HUES64 (cell line): ENCODE measurements at regions not wholly inside any gene's neighbourhood (a gene's known extent, or its start where the extent isn't known, plus 50 kb on each side); places are given as distances from the start of the nearest gene placed in this dataset.

ENCODE experiments used
- H3K27ac ChIP-seq: 2 replicates; pipeline ENCODE4 v1.7.0; 2013; ENCODE audit warnings: low read depth, low read length, inconsistent platforms
- H3K27me3 ChIP-seq: 2 replicates; pipeline ENCODE4 v1.6.1; 2013; ENCODE audit warnings: mild to moderate bottlenecking, low read length; ENCODE audit not compliant: insufficient read depth
- H3K36me3 ChIP-seq: 2 replicates; pipeline ENCODE4 v1.6.1; 2013; ENCODE audit warnings: mild to moderate bottlenecking, low read length; ENCODE audit not compliant: insufficient read depth
- H3K4me1 ChIP-seq: 2 replicates; pipeline ENCODE4 v1.6.1; 2013; ENCODE audit warnings: mild to moderate bottlenecking, low read length, moderate library complexity; ENCODE audit not compliant: insufficient read depth
- H3K4me3 ChIP-seq: 2 replicates; pipeline ENCODE4 v1.5.1; 2013; ENCODE audit warnings: mild to moderate bottlenecking, low read length, moderate library complexity
- H3K9ac ChIP-seq: 2 replicates; pipeline ENCODE4 v1.6.1; 2013; ENCODE audit warnings: mild to moderate bottlenecking, low read depth, low read length
- H3K9me3 ChIP-seq: 2 replicates; pipeline ENCODE4 v1.6.1; 2013; ENCODE audit warnings: low read depth, low read length; ENCODE audit not compliant: insufficient read depth
- WGBS: fragments of 150-250, 120-280 bp; methylation state at CpG from one replicate; pipeline ENCODE4 v1.1.7; 2013; ENCODE audit warnings: missing lambda C conversion rate; 5-methylcytosine and 5-hydroxymethylcytosine counted together

DNA sequence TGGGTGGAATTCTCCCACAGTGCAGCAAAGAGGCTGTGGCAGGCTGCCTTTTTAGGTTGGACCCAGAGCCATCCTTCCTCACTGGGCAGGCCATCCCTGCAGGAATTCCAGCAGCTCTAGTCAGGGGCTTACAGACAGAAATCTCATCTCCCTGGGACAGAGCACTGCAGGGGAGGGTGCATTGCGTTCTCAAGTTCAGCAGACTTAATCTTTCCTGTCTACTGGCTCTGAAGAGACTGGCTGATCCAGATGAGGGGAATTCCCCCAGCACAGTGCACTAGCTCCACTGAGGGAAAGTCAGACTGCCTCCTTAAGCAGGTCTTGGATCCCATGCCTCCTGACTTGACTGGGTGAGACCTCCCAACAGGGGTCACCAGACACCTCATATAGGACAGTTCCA is 899.7 kb upstream of the VRK2 start:
- Histone ChIP-seq H3K27me3 (no peaks in the 10 kb centered on the region), H3K9me3 (no peaks in the 10 kb centered on the region), H3K9ac (no peak overlapping the region), H3K4me1 (no peaks in the 10 kb centered on the region), H3K36me3 (no peaks in the 10 kb centered on the region), H3K4me3 (no peak overlapping the region), H3K27ac (no peak overlapping the region)
- 65% methylated on average over 1 of the region's 1 CpG for WGBS

DNA sequence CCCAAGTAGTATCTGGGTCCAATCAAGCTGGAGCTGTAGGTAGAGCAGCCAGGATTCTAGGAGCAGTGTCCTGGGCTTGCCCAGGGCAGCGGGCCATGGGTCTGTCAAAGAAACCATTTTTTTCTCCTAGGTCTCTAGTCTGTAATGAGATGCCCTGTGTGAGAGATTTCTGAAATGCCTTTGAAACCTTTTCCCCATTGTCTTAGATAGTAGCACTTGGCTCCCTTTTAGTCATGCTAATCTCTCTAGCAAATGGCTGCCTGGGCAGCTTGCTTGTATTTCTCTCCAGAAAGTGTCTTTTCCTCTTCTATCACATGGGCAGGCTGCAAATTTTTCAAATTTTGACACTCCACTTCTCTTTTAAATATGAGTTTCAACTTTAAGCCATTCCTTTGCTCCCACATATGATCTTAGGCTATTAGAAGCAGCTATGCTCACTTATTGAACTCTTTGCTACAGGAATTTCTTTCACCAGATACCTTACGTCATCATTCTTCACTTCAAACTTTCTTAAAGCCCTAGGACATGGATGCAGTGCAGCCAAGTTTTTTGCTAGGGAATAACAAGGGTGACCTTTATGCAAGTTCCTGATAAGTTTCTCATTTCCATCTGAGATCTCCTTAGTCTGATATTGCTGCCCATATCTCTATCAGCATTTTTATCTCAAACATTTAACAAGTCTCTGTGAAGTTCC is 890.2 kb upstream of the VRK2 start:
- Histone ChIP-seq H3K9me3 (peaks cover 8% of the 10 kb centered on the region; the same call in 1 of the 2 replicates), H3K36me3 (no peaks in the 10 kb centered on the region), H3K9ac (no peak overlapping the region), H3K27me3 (no peaks in the 10 kb centered on the region), H3K4me3 (no peak overlapping the region), H3K4me1 (no peaks in the 10 kb centered on the region), H3K27ac (no peak overlapping the region)
- 75% methylated on average over 2 of the region's 2 CpGs for WGBS

DNA sequence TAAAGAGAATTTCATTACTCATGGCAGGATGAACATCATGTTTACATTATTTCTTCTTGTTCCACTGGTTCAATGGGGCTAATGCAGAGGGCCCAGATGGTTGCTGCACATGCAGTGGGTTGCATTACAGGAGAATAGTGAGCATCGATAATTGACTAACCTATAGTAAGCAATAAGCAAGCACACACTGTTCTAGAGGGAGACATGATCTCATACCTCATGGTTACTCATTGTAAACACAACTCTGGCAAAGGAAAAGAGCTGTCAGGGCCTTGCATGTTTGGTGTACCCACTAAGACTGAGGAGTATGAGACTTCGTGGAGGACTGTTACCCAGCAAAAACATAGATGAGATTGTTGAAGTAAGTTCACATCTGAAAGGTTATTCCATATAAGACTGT is 885.6 kb upstream of the VRK2 start:
- 92% methylated on average over 2 of the region's 2 CpGs for WGBS
- H3K27ac ChIP-seq, result no peak overlapping the region
- H3K36me3 ChIP-seq, result no peaks in the 10 kb centered on the region
- no peak overlapping the region for H3K4me3 ChIP-seq
- no peak overlapping the region for H3K9ac ChIP-seq
- H3K4me1 ChIP-seq, result no peaks in the 10 kb centered on the region
- H3K27me3 ChIP-seq, result no peaks in the 10 kb centered on the region
- peaks cover 6% of the 10 kb centered on the region; the same call in 1 of the 2 replicates for H3K9me3 ChIP-seq

DNA sequence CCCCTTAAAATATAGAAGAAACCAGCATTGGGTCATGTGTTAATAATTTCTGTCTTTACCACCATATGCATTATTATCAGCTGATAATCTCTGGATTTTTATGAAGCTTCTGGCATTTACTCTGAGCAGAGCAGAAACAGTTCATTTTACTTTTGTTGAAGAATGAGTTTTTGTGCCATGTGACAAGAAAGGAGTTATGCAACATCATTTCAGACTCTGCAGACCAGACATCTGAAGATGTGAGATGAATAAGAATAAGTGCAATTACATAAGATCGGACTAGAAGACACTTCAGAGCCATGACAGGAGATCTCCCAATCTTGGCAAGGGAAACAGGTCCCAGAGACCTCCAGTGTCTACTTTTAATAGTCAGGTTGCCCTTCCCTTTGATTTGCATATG is 869.4 kb upstream of the VRK2 start:
- Histone ChIP-seq H3K9ac (no peak overlapping the region), H3K4me3 (no peak overlapping the region), H3K9me3 (no peaks in the 10 kb centered on the region), H3K36me3 (no peaks in the 10 kb centered on the region), H3K27me3 (no peaks in the 10 kb centered on the region), H3K4me1 (no peaks in the 10 kb centered on the region), H3K27ac (no peak overlapping the region)
- 100% methylated on average over 1 of the region's 1 CpG for WGBS

DNA sequence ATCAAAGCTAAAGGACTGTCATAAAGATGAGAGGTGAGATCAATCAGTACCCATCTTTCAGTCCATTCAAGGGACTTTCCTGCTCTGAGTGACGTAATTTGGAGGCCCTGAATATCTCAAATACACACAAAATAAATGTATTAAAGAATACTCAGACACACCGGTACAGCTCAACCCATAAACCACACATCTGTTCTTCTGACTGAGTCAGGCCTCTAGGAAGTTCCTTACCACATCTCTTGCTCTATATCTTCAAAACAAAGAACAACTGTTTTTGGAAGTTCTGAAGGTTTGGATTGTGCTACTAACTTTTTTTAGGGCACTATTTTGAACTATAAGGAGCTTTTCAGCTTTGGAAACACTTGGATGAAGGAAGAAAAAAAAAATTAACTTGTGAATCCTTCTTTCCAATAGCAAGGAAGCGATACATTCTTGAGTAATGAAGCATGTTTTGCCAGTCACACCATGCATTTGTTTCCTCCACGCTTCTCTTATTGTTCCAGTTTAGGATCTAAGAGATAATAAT is 866.5 kb upstream of the VRK2 start:
- H3K9ac ChIP-seq, result no peak overlapping the region
- H3K4me3 ChIP-seq, result no peak overlapping the region
- no peaks in the 10 kb centered on the region for H3K27me3 ChIP-seq
- WGBS, result 92% methylated on average over 3 of the region's 4 CpGs
- peaks cover 4% of the 10 kb centered on the region; the same call in 1 of the 2 replicates for H3K4me1 ChIP-seq
- no peaks in the 10 kb centered on the region for H3K36me3 ChIP-seq
- H3K9me3 ChIP-seq, result no peaks in the 10 kb centered on the region
- H3K27ac ChIP-seq, result no peak overlapping the region

DNA sequence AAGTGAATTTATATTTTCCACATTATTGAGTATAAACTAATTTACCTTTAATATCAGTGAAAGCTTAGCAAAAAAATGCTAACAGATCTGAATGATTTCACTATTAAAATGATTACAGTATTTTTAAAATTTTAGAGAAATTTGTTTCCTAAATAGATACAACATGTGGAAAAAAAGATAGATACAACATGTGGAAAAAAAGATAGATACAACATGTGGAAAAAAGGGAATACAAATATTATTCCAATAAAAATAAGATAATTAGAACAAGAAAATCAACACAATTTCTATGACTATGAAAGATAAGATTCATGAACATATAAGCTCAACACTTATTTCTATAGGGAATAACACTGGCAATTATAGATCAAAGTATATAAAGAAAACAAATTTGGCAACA is 865.9 kb upstream of the VRK2 start:
- Histone ChIP-seq H3K36me3 (no peaks in the 10 kb centered on the region), H3K27me3 (no peaks in the 10 kb centered on the region), H3K27ac (no peak overlapping the region), H3K4me3 (no peak overlapping the region), H3K9me3 (no peaks in the 10 kb centered on the region), H3K9ac (no peak overlapping the region), H3K4me1 (peaks cover 9% of the 10 kb centered on the region)

DNA sequence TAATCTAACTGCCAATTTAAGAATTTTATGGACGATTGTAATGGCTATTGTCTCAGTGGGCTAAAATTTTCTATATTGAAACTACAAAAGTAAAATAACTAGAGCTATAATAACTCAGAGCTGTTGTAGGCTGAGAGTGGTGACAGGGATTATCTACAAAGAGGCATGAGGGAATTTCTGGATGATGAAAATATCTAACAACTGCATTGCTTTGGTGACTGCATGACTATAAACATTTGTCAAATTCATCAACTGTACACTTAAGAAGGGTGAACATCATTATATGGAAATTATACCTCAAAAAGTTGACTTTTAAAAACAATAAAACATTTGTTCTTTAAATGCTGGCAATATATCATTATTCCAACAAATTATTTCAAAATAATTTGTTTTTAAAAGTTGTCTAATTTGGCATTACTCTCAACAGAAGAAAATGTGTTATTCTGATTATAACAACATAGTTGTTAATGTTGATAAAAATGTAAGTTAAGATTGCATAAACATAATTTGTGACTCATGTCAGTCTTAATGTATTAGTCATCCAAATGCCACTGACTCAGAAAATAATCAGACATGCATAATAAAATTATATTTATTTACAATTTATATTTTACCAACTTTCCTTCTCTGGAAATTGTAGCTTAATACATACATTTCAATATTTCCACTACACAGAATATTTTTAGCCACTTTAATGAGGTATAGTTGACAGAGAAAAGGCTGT is 865.1 kb upstream of the VRK2 start:
- H3K36me3 ChIP-seq, result no peaks in the 10 kb centered on the region
- no peaks in the 10 kb centered on the region for H3K9me3 ChIP-seq
- no peak overlapping the region for H3K4me3 ChIP-seq
- no peaks in the 10 kb centered on the region for H3K27me3 ChIP-seq
- H3K9ac ChIP-seq, result no peak overlapping the region
- no CpG with 5 or more reads among the region's 1 CpG for WGBS
- peaks cover 10% of the 10 kb centered on the region for H3K4me1 ChIP-seq
- H3K27ac ChIP-seq, result no peak overlapping the region

DNA sequence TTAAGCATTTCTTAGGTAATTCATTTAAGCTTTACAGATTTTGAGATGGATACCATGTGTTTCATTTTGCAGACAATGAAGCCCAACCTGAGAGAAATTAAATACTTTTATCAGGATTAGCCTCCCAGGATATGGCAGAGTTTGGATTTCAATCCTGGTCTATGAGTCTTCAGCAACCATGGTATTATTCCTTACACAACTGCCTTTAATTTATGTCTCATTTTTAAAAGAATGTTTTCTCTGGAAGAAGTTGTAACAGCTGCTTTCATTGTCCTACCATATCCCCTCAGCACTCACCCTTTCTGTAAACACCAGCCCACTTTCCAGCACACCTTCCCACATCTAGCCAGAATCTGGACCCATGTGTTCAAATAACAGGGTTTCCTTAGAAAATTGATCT is 863.7 kb upstream of the VRK2 start:
- no peaks in the 10 kb centered on the region for H3K36me3 ChIP-seq
- no peaks in the 10 kb centered on the region for H3K27me3 ChIP-seq
- no peak overlapping the region for H3K27ac ChIP-seq
- H3K4me1 ChIP-seq, result peaks cover 10% of the 10 kb centered on the region
- H3K4me3 ChIP-seq, result no peak overlapping the region
- no peak overlapping the region for H3K9ac ChIP-seq
- H3K9me3 ChIP-seq, result no peaks in the 10 kb centered on the region

DNA sequence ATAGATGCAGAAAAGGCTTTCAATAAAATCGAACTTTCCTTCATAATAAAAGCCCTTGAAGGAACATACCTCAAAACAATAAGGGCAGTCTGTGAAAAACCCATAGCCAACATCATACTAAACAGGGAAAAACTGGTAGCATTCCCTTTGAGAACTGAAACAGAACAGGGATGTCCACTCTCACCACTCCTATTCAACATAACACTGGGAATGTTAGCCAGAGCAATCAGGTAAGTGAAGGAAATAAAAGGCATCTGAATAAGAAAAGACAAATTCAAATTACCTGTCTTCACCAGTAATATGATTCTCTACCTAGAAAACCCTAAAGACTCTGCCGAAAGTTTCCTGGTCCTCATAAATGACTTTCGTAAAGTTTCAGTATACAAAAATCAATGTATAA is 861.0 kb upstream of the VRK2 start:
- no peak overlapping the region for H3K9ac ChIP-seq
- no peaks in the 10 kb centered on the region for H3K36me3 ChIP-seq
- H3K4me1 ChIP-seq, result peaks cover 10% of the 10 kb centered on the region
- no peaks in the 10 kb centered on the region for H3K9me3 ChIP-seq
- no peaks in the 10 kb centered on the region for H3K27me3 ChIP-seq
- peak overlapping the region; percentile 29; the same call in 1 of the 2 replicates for H3K4me3 ChIP-seq
- 86% methylated on average over 3 of the region's 3 CpGs for WGBS
- H3K27ac ChIP-seq, result no peak overlapping the region

DNA sequence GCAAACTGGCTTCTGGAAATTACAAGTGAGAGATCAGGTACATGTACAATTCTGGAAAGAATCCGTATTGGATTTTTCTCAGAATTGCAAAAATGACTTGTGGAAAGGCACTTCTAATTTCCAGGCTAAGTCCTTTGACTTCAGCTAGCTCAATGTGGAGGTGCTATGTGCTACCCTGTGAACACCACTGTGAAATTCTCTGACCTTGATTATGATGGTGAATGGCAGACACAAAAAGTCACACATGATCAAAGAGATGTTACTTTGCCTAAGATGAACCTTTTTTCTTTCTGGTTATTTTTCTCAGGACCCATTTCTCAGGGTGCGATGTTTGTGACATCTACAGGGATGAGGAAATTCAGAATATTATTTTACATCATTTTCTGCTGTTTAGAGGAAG is 856.6 kb upstream of the VRK2 start:
- no peak overlapping the region for H3K4me3 ChIP-seq
- H3K9ac ChIP-seq, result no peak overlapping the region
- no peaks in the 10 kb centered on the region for H3K36me3 ChIP-seq
- H3K27me3 ChIP-seq, result no peaks in the 10 kb centered on the region
- no peaks in the 10 kb centered on the region for H3K9me3 ChIP-seq
- 85% methylated on average over 1 of the region's 2 CpGs for WGBS
- H3K27ac ChIP-seq, result no peak overlapping the region
- peaks cover 7% of the 10 kb centered on the region for H3K4me1 ChIP-seq

DNA sequence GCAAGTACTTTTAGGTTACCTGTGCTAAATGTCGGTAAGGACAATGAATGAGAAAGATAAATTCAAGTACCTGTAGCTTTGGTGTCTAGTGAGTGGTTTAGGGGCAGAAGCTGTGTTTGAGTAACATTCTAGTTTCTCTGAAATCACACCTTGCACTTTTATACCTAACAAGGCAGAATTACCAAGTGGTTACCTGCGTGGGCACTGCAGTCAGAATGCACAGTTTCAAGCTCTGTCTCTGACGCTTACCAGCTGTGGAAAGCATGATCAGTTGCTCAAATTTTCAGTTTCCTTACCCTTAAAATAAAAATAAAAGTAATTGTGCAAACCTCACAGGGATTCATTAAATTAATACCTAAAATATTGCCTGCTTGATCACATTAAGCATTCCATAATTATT is 846.9 kb upstream of the VRK2 start:
- 86% methylated on average over 3 of the region's 3 CpGs for WGBS
- H3K4me3 ChIP-seq, result no peak overlapping the region
- H3K9ac ChIP-seq, result no peak overlapping the region
- peaks cover 10% of the 10 kb centered on the region for H3K4me1 ChIP-seq
- no peak overlapping the region for H3K27ac ChIP-seq
- H3K36me3 ChIP-seq, result no peaks in the 10 kb centered on the region
- H3K27me3 ChIP-seq, result no peaks in the 10 kb centered on the region
- H3K9me3 ChIP-seq, result no peaks in the 10 kb centered on the region
